ENCODE measurements at regions not wholly inside any gene's neighbourhood (a gene's known extent, or its start where the extent isn't known, plus 50 kb on each side); places are given as distances from the start of the nearest gene placed in this dataset.

DNA sequence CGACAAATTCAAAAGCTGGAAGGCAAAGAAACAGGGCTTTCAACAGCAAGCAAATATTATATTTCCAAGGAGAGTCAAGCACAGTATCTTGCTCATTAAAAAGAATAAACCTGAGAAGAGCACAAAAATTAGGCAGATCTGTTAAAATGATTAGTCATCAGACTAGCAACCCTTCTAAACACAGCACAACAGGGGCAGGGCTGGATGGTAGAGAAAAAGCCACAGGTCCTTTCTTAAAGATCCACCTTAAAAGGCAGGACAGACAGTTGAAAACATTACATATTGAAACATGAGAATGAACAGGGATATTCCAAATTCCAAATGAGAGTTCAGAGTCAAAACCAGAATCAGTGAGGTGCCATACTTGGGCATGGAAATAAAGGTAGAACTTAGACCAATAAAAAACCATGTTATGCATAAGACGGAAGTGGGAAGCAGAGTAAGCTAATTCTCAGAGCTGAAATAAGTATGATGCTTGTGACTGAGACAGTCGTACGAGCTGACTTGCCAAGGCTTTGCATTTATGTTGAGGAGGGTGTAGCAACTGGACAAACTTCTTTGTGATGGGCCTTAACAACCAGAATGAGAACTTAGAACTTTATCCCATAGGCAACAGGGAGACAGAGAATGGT lies 126.9 kb upstream of the FAM9B start:
- H4K20me1 ChIP-seq (replicated peaks in 1 of 2; ENCODE audit: control insufficient read depth in 1 of 2, insufficient read depth in 2 of 2, low read length in 2 of 2), result no peaks in the 10 kb centered on the region
- H2BK20ac ChIP-seq (ENCODE audit: low read length), result no peak overlapping the region
- H2BK5ac ChIP-seq (ENCODE audit: low read depth, low read length), result no peak overlapping the region
- no peak overlapping the region for H3K4me2 ChIP-seq (ENCODE audit: insufficient read depth in 1 of 2, low read depth in 2 of 2, low read length in 2 of 2)
- no peaks in the 10 kb centered on the region; a peak in 1 of 7 replicates for H3K4me1 ChIP-seq (replicated peaks in 1 of 4; ENCODE audit: control insufficient read depth in 3 of 4, insufficient read depth in 4 of 4, low read length in 3 of 4)
- H3K36me3 ChIP-seq (ENCODE audit: control insufficient read depth in 2 of 4, insufficient read depth in 4 of 4, low read length in 3 of 4), result no peaks in the 10 kb centered on the region
- no peak overlapping the region for H3K18ac ChIP-seq (ENCODE audit: extremely low read depth, low read length)
- H3K79me1 ChIP-seq (ENCODE audit: low read depth, low read length), result no peaks in the 10 kb centered on the region
- H3K27ac ChIP-seq (ENCODE audit: low read depth, low read length), result no peak overlapping the region
- POLR2A ChIA-PET (ENCODE audit: partially characterized antibody), result no interaction called here
- H3K4ac ChIP-seq (replicated peaks; ENCODE audit: insufficient read length, low read depth, low read length), result no peak overlapping the region
- DNase-seq (ENCODE audit: low read depth in 1 of 2, low spot score in 2 of 2), result no peak
- H3K9ac ChIP-seq (replicated peaks in 1 of 4; ENCODE audit: extremely low read depth in 1 of 4, low read depth in 3 of 4, low read length in 3 of 4), result no peak overlapping the region
- CTCF ChIA-PET (ENCODE audit: partially characterized antibody), result interaction anchor here (1.0 kb wide), 1 partner anchor 20 kb away, joined by 4 read pairs; no protein-coding TSS in a partner anchor
- FAIRE-seq, result no peak
- H3K27me3 ChIP-seq (replicated peaks in 1 of 4; ENCODE audit: control insufficient read depth in 3 of 4, extremely low read depth in 1 of 4, insufficient read depth in 3 of 4, low read length in 3 of 4), result no peaks in the 10 kb centered on the region
- H3K79me2 ChIP-seq (ENCODE audit: control insufficient read depth in 1 of 2, insufficient read depth in 2 of 2, low read length in 2 of 2), result no peaks in the 10 kb centered on the region
- no peak overlapping the region for H3K56ac ChIP-seq (replicated peaks; ENCODE audit: insufficient read length, low read depth, low read length)
- H2BK12ac ChIP-seq (ENCODE audit: low read depth, low read length), result no peak overlapping the region
- no peak overlapping the region for H2BK120ac ChIP-seq (replicated peaks; ENCODE audit: low read depth, low read length)
- H3K4me3 ChIP-seq (ENCODE audit: extremely low read depth in 1 of 4, insufficient read depth in 2 of 4, low read depth in 3 of 4, low read length in 4 of 4), result no peak overlapping the region
- H2AK5ac ChIP-seq (ENCODE audit: low read depth, low read length), result no peak overlapping the region
- no peak overlapping the region for H2AFZ ChIP-seq (ENCODE audit: low read length)
- H4K5ac ChIP-seq (ENCODE audit: insufficient read length, low read depth, low read length), result no peak overlapping the region
- H3K14ac ChIP-seq (ENCODE audit: insufficient read length), result no peak overlapping the region
- H4K8ac ChIP-seq (ENCODE audit: extremely low read depth, insufficient read depth, low read length), result no peak overlapping the region
- H4K91ac ChIP-seq (replicated peaks; ENCODE audit: insufficient read length, low read length), result no peak overlapping the region
- no peak overlapping the region for H3K23ac ChIP-seq (ENCODE audit: insufficient read length)
- no peak overlapping the region for H2BK15ac ChIP-seq (ENCODE audit: low read length)
- no peaks in the 10 kb centered on the region for H3K23me2 ChIP-seq (ENCODE audit: low read depth, low read length)
- 98% methylated on average over 4 of the region's 4 CpGs; no CpG with 5 or more reads in 1 of the 2 experiments for WGBS, 2 experiments (ENCODE audit: extremely low coverage in 1 of 2, insufficient coverage in 1 of 2, insufficient read length in 1 of 2, insufficient replicate concordance in 2 of 2, low coverage in 1 of 2, low lambda C conversion rate in 2 of 2, missing lambda C conversion rate in 1 of 2)
- H3K9me3 ChIP-seq (ENCODE audit: insufficient read depth in 2 of 2, low read depth in 1 of 2, low read length in 1 of 2), result no peaks in the 10 kb centered on the region
- TF ChIP-seq ZNF274 (IDR thresholded peaks at IDR 0.05; ENCODE audit: borderline replicate concordance, extremely low read depth, low read length), result no peak
- TF ChIP-seq POLR2A (IDR thresholded peaks at IDR 0.05; ENCODE audit: control extremely low read depth in 1 of 2, low read depth in 2 of 2, low read length in 2 of 2), result no peak
- no peak for TF ChIP-seq HDAC2 (IDR thresholded peaks at IDR 0.05; ENCODE audit: borderline replicate concordance in 1 of 2, low read depth in 2 of 2, low read length in 2 of 2)
- TF ChIP-seq HDAC6 (IDR thresholded peaks at IDR 0.05; ENCODE audit: low read depth, low read length), result no peak
- TF ChIP-seq, protein P1, sequence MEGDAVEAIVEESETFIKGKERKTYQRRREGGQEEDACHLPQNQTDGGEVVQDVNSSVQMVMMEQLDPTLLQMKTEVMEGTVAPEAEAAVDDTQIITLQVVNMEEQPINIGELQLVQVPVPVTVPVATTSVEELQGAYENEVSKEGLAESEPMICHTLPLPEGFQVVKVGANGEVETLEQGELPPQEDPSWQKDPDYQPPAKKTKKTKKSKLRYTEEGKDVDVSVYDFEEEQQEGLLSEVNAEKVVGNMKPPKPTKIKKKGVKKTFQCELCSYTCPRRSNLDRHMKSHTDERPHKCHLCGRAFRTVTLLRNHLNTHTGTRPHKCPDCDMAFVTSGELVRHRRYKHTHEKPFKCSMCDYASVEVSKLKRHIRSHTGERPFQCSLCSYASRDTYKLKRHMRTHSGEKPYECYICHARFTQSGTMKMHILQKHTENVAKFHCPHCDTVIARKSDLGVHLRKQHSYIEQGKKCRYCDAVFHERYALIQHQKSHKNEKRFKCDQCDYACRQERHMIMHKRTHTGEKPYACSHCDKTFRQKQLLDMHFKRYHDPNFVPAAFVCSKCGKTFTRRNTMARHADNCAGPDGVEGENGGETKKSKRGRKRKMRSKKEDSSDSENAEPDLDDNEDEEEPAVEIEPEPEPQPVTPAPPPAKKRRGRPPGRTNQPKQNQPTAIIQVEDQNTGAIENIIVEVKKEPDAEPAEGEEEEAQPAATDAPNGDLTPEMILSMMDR (IDR thresholded peaks at IDR 0.05; ENCODE audit: control extremely low read depth in 1 of 3, insufficient read depth in 1 of 3, low read depth in 1 of 3, low read length in 3 of 3), result no peak
